Right lobe of liver (tissue), 4 donors: ENCODE measurements at regions not wholly inside any gene's neighbourhood (a gene's known extent, or its start where the extent isn't known, plus 50 kb on each side); places are given as distances from the start of the nearest gene placed in this dataset.

Experiments
- POLR2A ChIP-seq: fragments of 450-650 bp; IDR thresholded peaks from one replicate; pipeline ENCODE4 v1.6.1; 2017; ENCODE audit warnings: antibody characterized with exemption, mild to moderate bottlenecking
- TF ChIP-seq, protein P1 (sequence below), 4 donors: fragments of 200-600 bp in 3 of 4; fragments of 450-650 bp in 1 of 4; IDR thresholded peaks; one replicate each; pipeline versions ENCODE4 v1.5.1 to v1.8.0; 2016 to 2022; ENCODE audit warnings: antibody characterized with exemption in 4 of 4, mild to moderate bottlenecking in 2 of 4
- donor health status: DM: no; HTN: no; CAD: no.
- donor health status: DM: no; HTN: no; CAD: no.
- donor health status: DM: no; HTN: yes; CAD: no.

DNA sequence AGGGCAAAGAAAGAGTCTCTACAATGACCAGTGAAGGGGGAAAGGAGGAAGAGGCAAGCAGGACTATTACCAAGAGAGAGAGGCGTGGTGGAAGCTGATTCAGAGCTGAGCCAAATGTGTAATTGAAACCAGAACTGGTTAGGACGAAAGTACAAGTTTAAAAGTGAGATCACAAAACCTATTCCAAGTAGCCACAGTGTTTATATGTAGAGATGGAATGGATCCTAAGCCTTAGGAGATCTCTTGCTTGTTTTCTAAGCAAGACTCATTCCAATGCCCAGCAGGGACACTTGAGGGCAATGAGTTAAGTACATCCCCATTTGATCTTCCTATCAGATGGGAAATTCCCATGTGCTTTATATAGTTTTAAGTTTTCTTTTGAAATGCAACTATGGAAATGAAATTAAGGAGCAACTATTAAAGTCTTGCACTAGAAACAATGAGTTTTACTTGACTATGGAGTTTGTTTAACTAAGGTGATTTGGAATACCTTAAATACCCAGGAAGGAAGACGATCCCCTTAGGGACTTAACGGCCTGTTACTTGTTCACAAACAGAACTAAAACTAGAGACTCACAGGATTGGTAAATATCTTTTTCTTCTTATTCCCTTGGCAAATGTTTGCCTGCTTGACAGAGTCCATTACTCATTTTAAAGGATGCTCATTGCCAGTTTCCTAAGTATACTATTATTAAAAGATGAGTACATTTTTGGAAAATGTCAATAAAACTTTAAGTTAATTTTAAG is 51.1 kb upstream of the SNX2 start:
- TF ChIP-seq, protein P1, sequence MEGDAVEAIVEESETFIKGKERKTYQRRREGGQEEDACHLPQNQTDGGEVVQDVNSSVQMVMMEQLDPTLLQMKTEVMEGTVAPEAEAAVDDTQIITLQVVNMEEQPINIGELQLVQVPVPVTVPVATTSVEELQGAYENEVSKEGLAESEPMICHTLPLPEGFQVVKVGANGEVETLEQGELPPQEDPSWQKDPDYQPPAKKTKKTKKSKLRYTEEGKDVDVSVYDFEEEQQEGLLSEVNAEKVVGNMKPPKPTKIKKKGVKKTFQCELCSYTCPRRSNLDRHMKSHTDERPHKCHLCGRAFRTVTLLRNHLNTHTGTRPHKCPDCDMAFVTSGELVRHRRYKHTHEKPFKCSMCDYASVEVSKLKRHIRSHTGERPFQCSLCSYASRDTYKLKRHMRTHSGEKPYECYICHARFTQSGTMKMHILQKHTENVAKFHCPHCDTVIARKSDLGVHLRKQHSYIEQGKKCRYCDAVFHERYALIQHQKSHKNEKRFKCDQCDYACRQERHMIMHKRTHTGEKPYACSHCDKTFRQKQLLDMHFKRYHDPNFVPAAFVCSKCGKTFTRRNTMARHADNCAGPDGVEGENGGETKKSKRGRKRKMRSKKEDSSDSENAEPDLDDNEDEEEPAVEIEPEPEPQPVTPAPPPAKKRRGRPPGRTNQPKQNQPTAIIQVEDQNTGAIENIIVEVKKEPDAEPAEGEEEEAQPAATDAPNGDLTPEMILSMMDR (IDR thresholded peaks at IDR 0.05): no peak
- no peak for TF ChIP-seq POLR2A
